Caco-2 (cell line): ENCODE measurements at regions not wholly inside any gene's neighbourhood (a gene's known extent, or its start where the extent isn't known, plus 50 kb on each side); places are given as distances from the start of the nearest gene placed in this dataset.
A peak's percentile ranks its signal among the peaks of the same experiment; 100 is the strongest.

Experiments used
- BruUV-seq: library from RNA; stranded (reverse); fragments of 400-500 nt; replicated peaks from 2 replicates; lab custom pipeline; 2021; lab: Mats Ljungman, UMichigan
- CTCF ChIA-PET: fragments of 300-600 bp; sonication (Branson Sonifier 250); formaldehyde crosslinking; loops from one replicate; lab custom pipeline; 2022; ENCODE audit warnings: antibody characterized with exemption; lab: Charles Lee
- POLR2A ChIA-PET: fragments of 300-600 bp; sonication (Branson Sonifier 250); formaldehyde crosslinking; loops from one replicate; lab custom pipeline; 2022; ENCODE audit warnings: antibody characterized with exemption; lab: Charles Lee
- DNase-seq, 2 experiments: peaks; one replicate each; pipeline versions ENCODE4 v3.0.0 to v3.0.0-alpha.2; 2020 to 2022
- H3K27me3 ChIP-seq: replicated peaks from 2 replicates; pipeline ENCODE4 v1.6.0; 2011; ENCODE audit warnings: low read length; ENCODE audit not compliant: control insufficient read depth, insufficient read depth
- H3K36me3 ChIP-seq: 2 replicates; pipeline ENCODE4 v1.5.1; 2011; ENCODE audit warnings: low read length; ENCODE audit not compliant: control insufficient read depth, insufficient read depth
- H3K4me1 ChIP-seq: fragments of 250-450 bp; sonication (Bioruptor Pico); 2 replicates; pipeline ENCODE4 v1.5.1; 2020; ENCODE audit warnings: mild to moderate bottlenecking
- H3K4me3 ChIP-seq: 2 replicates; pipeline ENCODE4 v1.5.1; 2011; ENCODE audit warnings: low read depth, mild to moderate bottlenecking, control low read depth, low read length
- H3K9me3 ChIP-seq: fragments of 250-450 bp; sonication (Bioruptor Pico); 2 replicates; pipeline ENCODE4 v1.5.1; 2020; ENCODE audit warnings: mild to moderate bottlenecking, moderate library complexity
- H3K27ac Mint-ChIP-seq: one replicate; pipeline ENCODE4 v1.8.0; 2022; ENCODE audit warnings: mixed read lengths; ENCODE audit not compliant: unreplicated experiment
- H3K27me3 Mint-ChIP-seq: one replicate; pipeline ENCODE4 v1.8.0; 2022; ENCODE audit warnings: mixed read lengths; ENCODE audit not compliant: insufficient read depth, unreplicated experiment
- H3K36me3 Mint-ChIP-seq: one replicate; pipeline ENCODE4 v1.8.0; 2022; ENCODE audit warnings: mild to moderate bottlenecking, mixed read lengths; ENCODE audit not compliant: insufficient read depth, unreplicated experiment
- H3K4me1 Mint-ChIP-seq: one replicate; pipeline ENCODE4 v1.8.0; 2022; ENCODE audit warnings: low read depth, mixed read lengths; ENCODE audit not compliant: unreplicated experiment
- H3K4me3 Mint-ChIP-seq: one replicate; pipeline ENCODE4 v1.8.0; 2022; ENCODE audit warnings: mild to moderate bottlenecking, moderate library complexity, mixed read lengths; ENCODE audit not compliant: unreplicated experiment
- H3K9me3 Mint-ChIP-seq: one replicate; pipeline ENCODE4 v1.8.0; 2022; ENCODE audit warnings: mixed read lengths; ENCODE audit not compliant: unreplicated experiment
- CTCF ChIP-seq, 2 experiments: fragments of 200-600 bp in 1 of 2; IDR thresholded peaks; 1 replicate in 1 of 2; 2 replicates in 1 of 2; pipeline versions ENCODE4 v1.5.1 to v1.8.0; 2011 to 2022; ENCODE audit warnings: antibody characterized with exemption in 1 of 2, control low read depth in 1 of 2, inconsistent platforms in 1 of 2, low read depth in 1 of 2, low read length in 1 of 2, mild to moderate bottlenecking in 1 of 2, moderate library complexity in 1 of 2; ENCODE audit not compliant: insufficient read depth in 1 of 2, severe bottlenecking in 1 of 2, unreplicated experiment in 1 of 2
- intact Hi-C: fragments of 100-400 bp; cut with micrococcal nuclease; formaldehyde crosslinking; loops from one replicate; pipeline ENCODE4 v1.10.0; 2022; ENCODE audit not compliant: unreplicated experiment

- Mint-ChIP-seq H3K27ac (no peak overlapping the region), H3K4me3 (no peak overlapping the region), H3K27me3 (peaks cover 2% of the 10 kb centered on the region), H3K36me3 (no peaks in the 10 kb centered on the region), H3K4me1 (no peaks in the 10 kb centered on the region), H3K9me3 (no peaks in the 10 kb centered on the region)
- H3K9me3 ChIP-seq: no peaks in the 10 kb centered on the region
- CTCF ChIA-PET: no interaction called here
- no peaks in the 10 kb centered on the region for H3K36me3 ChIP-seq
- H3K27me3 ChIP-seq: no peaks in the 10 kb centered on the region
- POLR2A ChIA-PET: no interaction called here
- H3K4me3 ChIP-seq: no peak overlapping the region
- intact Hi-C loops: no loop called here
- TF ChIP-seq CTCF (IDR thresholded peaks at IDR 0.05; ENCODE audit: insufficient read depth in 1 of 2, low read depth in 1 of 2, low read length in 1 of 2, severe bottlenecking in 1 of 2, unreplicated experiment in 1 of 2): no peak
- no peaks in the 10 kb centered on the region for H3K4me1 ChIP-seq
- DNase-seq: no peak
- no TSS peak for BruUV-seq
Observed at GRCh38 chr16:9687737-9688319, 494.4 kb downstream of the GRIN2A start.

- H3K9me3 ChIP-seq: no peaks in the 10 kb centered on the region
- Mint-ChIP-seq H3K27ac (no peak overlapping the region), H3K27me3 (peaks cover 2% of the 10 kb centered on the region), H3K4me1 (no peaks in the 10 kb centered on the region), H3K36me3 (no peaks in the 10 kb centered on the region), H3K4me3 (no peak overlapping the region), H3K9me3 (no peaks in the 10 kb centered on the region)
- no peak for DNase-seq
- intact Hi-C loops: no loop called here
- ChIA-PET POLR2A (no interaction called here), CTCF (no interaction called here)
- no peak for TF ChIP-seq CTCF (IDR thresholded peaks at IDR 0.05; ENCODE audit: insufficient read depth in 1 of 2, low read depth in 1 of 2, low read length in 1 of 2, severe bottlenecking in 1 of 2, unreplicated experiment in 1 of 2)
- no peaks in the 10 kb centered on the region for H3K36me3 ChIP-seq
- BruUV-seq: no TSS peak
- no peaks in the 10 kb centered on the region for H3K27me3 ChIP-seq
- no peak overlapping the region for H3K4me3 ChIP-seq
- no peaks in the 10 kb centered on the region for H3K4me1 ChIP-seq
Observed at GRCh38 chr16:9689597-9689996, 492.6 kb downstream of the GRIN2A start.

- ChIA-PET CTCF (interaction anchor here (0.7 to 1.2 kb wide), 3 partner anchors 47 to 216 kb away, joined by 3 to 4 read pairs (median 4); no protein-coding TSS in a partner anchor), POLR2A (no interaction called here)
- H3K4me3 ChIP-seq: no peak overlapping the region
- Mint-ChIP-seq H3K4me3 (no peak overlapping the region), H3K9me3 (no peaks in the 10 kb centered on the region), H3K4me1 (peaks cover 5% of the 10 kb centered on the region), H3K36me3 (no peaks in the 10 kb centered on the region), H3K27ac (no peak overlapping the region), H3K27me3 (peaks cover 2% of the 10 kb centered on the region)
- no peaks in the 10 kb centered on the region for H3K4me1 ChIP-seq
- no TSS peak for BruUV-seq
- no peaks in the 10 kb centered on the region for H3K27me3 ChIP-seq
- no peak for DNase-seq
- no peaks in the 10 kb centered on the region for H3K9me3 ChIP-seq
- peak in 1 of 2 experiments; percentile 20 for TF ChIP-seq CTCF (IDR thresholded peaks at IDR 0.05; ENCODE audit: insufficient read depth in 1 of 2, low read depth in 1 of 2, low read length in 1 of 2, severe bottlenecking in 1 of 2, unreplicated experiment in 1 of 2)
- no peaks in the 10 kb centered on the region for H3K36me3 ChIP-seq
- intact Hi-C loops: no loop called here
Observed at GRCh38 chr16:9695152-9695551, 487.1 kb downstream of the GRIN2A start.
